Loucy (cell line): ENCODE measurements at regions not wholly inside any gene's neighbourhood (a gene's known extent, or its start where the extent isn't known, plus 50 kb on each side); places are given as distances from the start of the nearest gene placed in this dataset.

Experiments used
- H2AFZ ChIP-seq: fragments of 200-600 bp; sonication (generic); 2 replicates; pipeline ENCODE4 v1.6.0; 2016; ENCODE audit warnings: antibody characterized with exemption, mild to moderate bottlenecking, low read length, moderate library complexity
- H3F3A ChIP-seq: fragments of 200-600 bp; 2 replicates; pipeline ENCODE4 v1.6.0; 2016; ENCODE audit warnings: antibody characterized with exemption, low read depth, mild to moderate bottlenecking
- H3K27me3 ChIP-seq: fragments of 200-600 bp; sonication (generic); 2 replicates; pipeline ENCODE4 v1.6.1; 2014; ENCODE audit warnings: low read length, mild to moderate bottlenecking; ENCODE audit not compliant: insufficient read depth, poor library complexity, severe bottlenecking
- H3K36me3 ChIP-seq: fragments of 200-600 bp; sonication (generic); 2 replicates; pipeline ENCODE4 v1.6.1; 2016; ENCODE audit warnings: low read length; ENCODE audit not compliant: insufficient read depth
- H3K4me1 ChIP-seq: fragments of 200-600 bp; sonication (generic); 2 replicates; pipeline ENCODE4 v1.5.1; 2014; ENCODE audit warnings: low read length, mild to moderate bottlenecking; ENCODE audit not compliant: insufficient read depth, poor library complexity, severe bottlenecking
- H3K4me2 ChIP-seq: fragments of 200-600 bp; sonication (generic); 2 replicates; pipeline ENCODE4 v1.6.0; 2014; ENCODE audit warnings: antibody characterized with exemption, low read length, low read depth, mild to moderate bottlenecking; ENCODE audit not compliant: poor library complexity, severe bottlenecking
- H3K4me3 ChIP-seq: fragments of 200-600 bp; sonication (generic); 2 replicates; pipeline ENCODE4 v1.5.1; 2014; ENCODE audit warnings: low read length, mild to moderate bottlenecking, mixed read lengths; ENCODE audit not compliant: poor library complexity, severe bottlenecking
- H3K79me2 ChIP-seq: fragments of 200-600 bp; sonication (generic); 2 replicates; pipeline ENCODE4 v1.6.1; 2014; ENCODE audit warnings: low read length; ENCODE audit not compliant: insufficient read depth
- H3K9ac ChIP-seq: fragments of 200-600 bp; sonication (generic); 2 replicates; pipeline ENCODE4 v1.6.0; 2014; ENCODE audit warnings: mild to moderate bottlenecking, low read depth, low read length, moderate library complexity; ENCODE audit not compliant: poor library complexity, severe bottlenecking
- H3K9me2 ChIP-seq: fragments of 200-600 bp; sonication (generic); replicated peaks from 2 replicates; pipeline ENCODE4 v1.6.1; 2016; ENCODE audit warnings: low read depth, low read length, mixed read lengths
- H3K9me3 ChIP-seq: fragments of 200-600 bp; sonication (generic); 2 replicates; pipeline ENCODE4 v1.6.1; 2014; ENCODE audit warnings: mild to moderate bottlenecking, antibody characterized with exemption, low read length, low read depth; ENCODE audit not compliant: insufficient read depth
- H4K20me1 ChIP-seq: fragments of 200-600 bp; sonication (generic); 2 replicates; pipeline ENCODE4 v1.6.0; 2014; ENCODE audit warnings: antibody characterized with exemption, low read length, mild to moderate bottlenecking; ENCODE audit not compliant: insufficient read depth, poor library complexity, severe bottlenecking
- CTCF ChIP-seq: fragments of 200-600 bp; sonication (generic); conservative IDR thresholded peaks from 2 replicates; pipeline ENCODE4 v1.5.1; 2014; ENCODE audit warnings: mild to moderate bottlenecking, antibody characterized with exemption, low read length
- EZH2phosphoT487 ChIP-seq: fragments of 200-600 bp; IDR thresholded peaks from 2 replicates; pipeline ENCODE4 v1.6.1; 2018; ENCODE audit warnings: antibody characterized with exemption, mild to moderate bottlenecking, moderate library complexity, borderline replicate concordance

DNA sequence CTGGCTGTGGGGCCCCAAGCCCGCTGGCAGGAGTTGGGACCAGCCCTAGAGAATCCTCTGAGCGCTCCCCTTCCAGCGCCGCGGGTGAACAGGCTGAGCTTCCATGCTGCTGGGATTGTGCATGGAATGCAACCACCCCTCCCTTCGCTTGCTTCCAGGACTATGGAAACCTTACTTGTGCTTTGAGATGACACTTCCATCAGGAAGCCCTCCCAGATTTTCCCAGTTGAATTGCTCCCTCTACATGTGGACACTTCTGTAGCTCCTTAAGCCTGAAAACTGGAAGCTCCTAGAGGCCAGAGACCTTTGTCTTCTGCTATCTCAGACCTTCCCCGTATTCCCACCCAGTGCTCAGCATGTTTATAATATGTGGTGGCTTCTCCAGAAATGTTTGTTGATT lies 213.2 kb upstream of the RPL38 start:
- Histone ChIP-seq H3K36me3 (no peaks in the 10 kb centered on the region), H3K9me3 (no peaks in the 10 kb centered on the region), H2AFZ (no peak overlapping the region), H3K4me3 (no peak overlapping the region), H3K4me1 (peaks cover 2% of the 10 kb centered on the region), H3K79me2 (no peaks in the 10 kb centered on the region), H3K9ac (no peak overlapping the region), H3K9me2 (no peaks in the 10 kb centered on the region), H3F3A (no peaks in the 10 kb centered on the region), H3K4me2 (no peak overlapping the region), H4K20me1 (no peaks in the 10 kb centered on the region), H3K27me3 (no peaks in the 10 kb centered on the region)
- no peak for TF ChIP-seq EZH2phosphoT487

DNA sequence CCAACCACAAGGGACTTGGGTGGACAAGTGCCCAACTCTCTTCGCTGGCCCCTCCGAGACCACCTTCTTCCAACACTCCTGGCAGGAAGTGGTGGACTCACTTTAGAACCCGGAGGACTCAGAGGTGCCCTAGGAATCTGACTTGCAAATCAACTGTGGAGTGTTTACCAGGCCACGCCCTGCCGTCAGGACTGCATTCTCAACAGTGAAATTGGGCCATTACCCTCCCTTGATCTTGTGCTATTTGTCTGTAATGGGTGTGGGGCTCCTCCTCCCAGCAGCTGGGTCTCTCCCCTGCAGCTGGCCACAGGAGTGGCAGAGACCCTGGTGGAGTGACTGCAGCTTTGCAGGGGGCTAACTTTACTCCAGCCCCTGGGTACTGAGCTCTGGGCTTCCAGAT lies 212.2 kb upstream of the RPL38 start:
- Histone ChIP-seq H3K79me2 (no peaks in the 10 kb centered on the region), H3F3A (no peaks in the 10 kb centered on the region), H3K9ac (no peak overlapping the region), H3K27me3 (no peaks in the 10 kb centered on the region), H3K4me1 (no peaks in the 10 kb centered on the region), H4K20me1 (no peaks in the 10 kb centered on the region), H3K9me3 (no peaks in the 10 kb centered on the region), H3K4me2 (no peak overlapping the region), H3K4me3 (no peak overlapping the region), H3K36me3 (no peaks in the 10 kb centered on the region), H2AFZ (no peak overlapping the region), H3K9me2 (no peaks in the 10 kb centered on the region)
- TF ChIP-seq CTCF (no peak), EZH2phosphoT487 (no peak)

GRCh38 chr17:73994946-73995345 lies 208.5 kb upstream of the RPL38 start:
- Histone ChIP-seq H3K79me2 (no peaks in the 10 kb centered on the region), H3K36me3 (no peaks in the 10 kb centered on the region), H3K27me3 (no peaks in the 10 kb centered on the region), H3K9me3 (no peaks in the 10 kb centered on the region), H3F3A (no peaks in the 10 kb centered on the region), H3K9me2 (no peaks in the 10 kb centered on the region), H3K9ac (no peak overlapping the region), H4K20me1 (no peaks in the 10 kb centered on the region), H3K4me3 (no peak overlapping the region), H3K4me2 (no peak overlapping the region), H2AFZ (no peak overlapping the region), H3K4me1 (no peaks in the 10 kb centered on the region)
- TF ChIP-seq CTCF (no peak), EZH2phosphoT487 (no peak)

- Histone ChIP-seq H2AFZ (no peak overlapping the region), H3K79me2 (no peaks in the 10 kb centered on the region), H3K9ac (no peak overlapping the region), H4K20me1 (no peaks in the 10 kb centered on the region), H3K36me3 (no peaks in the 10 kb centered on the region), H3K4me3 (no peak overlapping the region), H3K9me2 (no peaks in the 10 kb centered on the region), H3K27me3 (no peaks in the 10 kb centered on the region), H3K4me1 (no peaks in the 10 kb centered on the region), H3K4me2 (no peak overlapping the region), H3F3A (no peaks in the 10 kb centered on the region), H3K9me3 (no peaks in the 10 kb centered on the region)
- TF ChIP-seq EZH2phosphoT487 (no peak), CTCF (no peak)
Measured at GRCh38 chr17:73997059-73997458, 206.4 kb upstream of the RPL38 start.
